GM12873 (cell line): ENCODE measurements at regions not wholly inside any gene's neighbourhood (a gene's known extent, or its start where the extent isn't known, plus 50 kb on each side); places are given as distances from the start of the nearest gene placed in this dataset.

ENCODE experiments used
- TF ChIP-seq, protein P1 (sequence below): IDR thresholded peaks from 2 replicates; pipeline ENCODE4 v1.5.1; 2012; ENCODE audit warnings: low read depth, mild to moderate bottlenecking, moderate library complexity, low read length, control low read depth; ENCODE audit not compliant: insufficient read depth; ENCODE audit errors: missing control alignments

DNA sequence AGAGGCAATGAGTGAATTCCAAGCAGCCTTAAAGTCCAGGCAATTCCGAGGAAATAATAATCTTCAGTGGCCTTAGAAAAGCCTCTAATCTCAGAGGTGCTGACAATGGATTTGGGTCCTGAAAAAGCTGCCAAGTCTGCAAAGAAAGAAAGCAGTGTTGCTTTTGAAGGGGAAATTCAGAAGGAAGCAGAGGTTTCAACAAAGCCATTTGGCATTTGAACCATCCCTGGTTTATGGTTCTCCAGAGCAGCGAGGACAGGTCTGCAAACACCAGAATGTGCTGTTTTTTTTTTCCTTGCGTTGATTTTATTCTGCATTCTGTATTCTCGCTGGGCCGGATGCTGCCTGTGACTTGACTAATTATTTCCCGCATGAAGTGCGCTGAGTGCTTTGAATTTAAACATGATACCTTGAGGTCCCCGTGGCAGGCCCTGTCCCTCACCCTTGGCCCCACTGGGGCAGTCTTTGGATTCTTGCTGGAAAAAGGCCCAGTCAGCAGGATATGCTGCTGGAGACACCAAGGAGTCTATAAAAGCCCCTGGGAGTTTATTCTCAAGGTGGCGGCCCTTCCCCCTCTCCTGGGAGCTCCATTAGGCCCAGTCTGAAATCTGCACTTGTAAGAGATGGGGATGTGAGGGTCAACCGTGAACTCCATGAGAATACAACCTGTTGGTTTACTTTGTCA, 338.3 kb downstream of the HAPSTR1 start:
- TF ChIP-seq, protein P1, sequence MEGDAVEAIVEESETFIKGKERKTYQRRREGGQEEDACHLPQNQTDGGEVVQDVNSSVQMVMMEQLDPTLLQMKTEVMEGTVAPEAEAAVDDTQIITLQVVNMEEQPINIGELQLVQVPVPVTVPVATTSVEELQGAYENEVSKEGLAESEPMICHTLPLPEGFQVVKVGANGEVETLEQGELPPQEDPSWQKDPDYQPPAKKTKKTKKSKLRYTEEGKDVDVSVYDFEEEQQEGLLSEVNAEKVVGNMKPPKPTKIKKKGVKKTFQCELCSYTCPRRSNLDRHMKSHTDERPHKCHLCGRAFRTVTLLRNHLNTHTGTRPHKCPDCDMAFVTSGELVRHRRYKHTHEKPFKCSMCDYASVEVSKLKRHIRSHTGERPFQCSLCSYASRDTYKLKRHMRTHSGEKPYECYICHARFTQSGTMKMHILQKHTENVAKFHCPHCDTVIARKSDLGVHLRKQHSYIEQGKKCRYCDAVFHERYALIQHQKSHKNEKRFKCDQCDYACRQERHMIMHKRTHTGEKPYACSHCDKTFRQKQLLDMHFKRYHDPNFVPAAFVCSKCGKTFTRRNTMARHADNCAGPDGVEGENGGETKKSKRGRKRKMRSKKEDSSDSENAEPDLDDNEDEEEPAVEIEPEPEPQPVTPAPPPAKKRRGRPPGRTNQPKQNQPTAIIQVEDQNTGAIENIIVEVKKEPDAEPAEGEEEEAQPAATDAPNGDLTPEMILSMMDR: no peak

DNA sequence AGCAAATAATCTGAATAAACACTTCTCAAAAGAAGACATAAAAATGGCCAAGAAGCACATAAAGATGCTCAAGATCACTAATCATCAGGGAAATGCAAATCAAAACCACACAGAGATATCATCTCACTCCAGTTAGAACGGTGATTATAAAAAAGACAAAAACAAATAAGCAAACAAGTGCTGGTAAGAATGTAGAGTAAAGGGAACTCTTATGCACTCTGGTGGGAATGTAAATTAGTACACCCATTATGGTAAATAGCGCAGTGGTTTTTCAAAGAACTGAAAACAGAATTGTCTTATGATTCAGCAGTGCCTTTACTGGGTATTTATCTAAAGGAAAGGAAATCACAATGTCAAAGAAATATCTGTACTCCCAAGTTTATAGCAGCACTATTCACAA, 343.2 kb downstream of the HAPSTR1 start:
- TF ChIP-seq, protein P1: no peak

- TF ChIP-seq, protein P1: no peak
These were observed 344.7 kb downstream of the HAPSTR1 start for GRCh38 chr16:9436175-9436574.

DNA sequence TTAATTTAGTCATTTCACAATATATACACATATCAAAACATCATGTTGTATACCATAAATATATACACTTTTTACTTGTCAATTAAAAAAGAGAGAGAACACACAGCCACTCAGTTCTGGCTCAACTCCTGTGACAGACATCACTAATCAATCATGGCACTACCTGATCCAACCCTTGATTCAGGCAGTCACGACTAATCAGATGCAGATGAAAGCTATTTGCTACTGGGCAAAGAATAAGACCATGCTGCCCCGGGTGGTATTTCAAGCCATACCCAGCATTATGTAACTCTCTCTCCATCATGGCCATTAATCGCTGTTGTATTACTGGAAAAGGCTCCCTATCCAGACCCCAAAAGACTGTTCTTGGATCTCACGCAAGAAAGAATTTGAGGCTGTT, 345.7 kb downstream of the HAPSTR1 start:
- TF ChIP-seq, protein P1: no peak

GRCh38 chr16:9438991-9439390, 347.5 kb downstream of the HAPSTR1 start:
- TF ChIP-seq, protein P1: no peak

GRCh38 chr16:9441012-9441411, 349.6 kb downstream of the HAPSTR1 start:
- TF ChIP-seq, protein P1: no peak

- TF ChIP-seq, protein P1: no peak
These were observed 352.4 kb downstream of the HAPSTR1 start for GRCh38 chr16:9443864-9444263.
